ENCODE measurements at regions not wholly inside any gene's neighbourhood (a gene's known extent, or its start where the extent isn't known, plus 50 kb on each side); places are given as distances from the start of the nearest gene placed in this dataset.

GRCh38 chr13:85347251-85347650 is 452.0 kb downstream of the SLITRK6 start:
- H3K4me3 ChIP-seq (ENCODE audit: low read length), result no peak overlapping the region
- H2AFZ ChIP-seq (ENCODE audit: low read depth, low read length), result no peak overlapping the region
- no peaks in the 10 kb centered on the region for H4K20me1 ChIP-seq (ENCODE audit: insufficient read depth, low read length)
- no peaks in the 10 kb centered on the region for H3K79me2 ChIP-seq (ENCODE audit: low read length)
- no peak overlapping the region for H3K27ac ChIP-seq (ENCODE audit: low read length)
- no peak overlapping the region for H3K9ac ChIP-seq (ENCODE audit: low read length)
- no peaks in the 10 kb centered on the region for H3K36me3 ChIP-seq (replicated peaks; ENCODE audit: low read depth, low read length)
- TF ChIP-seq CTCF (IDR thresholded peaks at IDR 0.05; ENCODE audit: low read depth, low read length) (no peak), EZH2phosphoT487 (IDR thresholded peaks at IDR 0.05; ENCODE audit: low read depth) (no peak)
- H3K27me3 ChIP-seq (ENCODE audit: low read depth, low read length), result no peaks in the 10 kb centered on the region
- H3K4me2 ChIP-seq (ENCODE audit: low read length), result no peak overlapping the region
- no peaks in the 10 kb centered on the region for H3K9me3 ChIP-seq (ENCODE audit: insufficient read depth, low read length)
- no peaks in the 10 kb centered on the region for H3K4me1 ChIP-seq (ENCODE audit: low read length)

- no peak for TF ChIP-seq EZH2phosphoT487 (IDR thresholded peaks at IDR 0.05; ENCODE audit: low read depth)
- Histone ChIP-seq H3K79me2 (ENCODE audit: low read length) (no peaks in the 10 kb centered on the region), H4K20me1 (ENCODE audit: insufficient read depth, low read length) (no peaks in the 10 kb centered on the region), H3K27me3 (ENCODE audit: low read depth, low read length) (no peaks in the 10 kb centered on the region), H3K4me3 (ENCODE audit: low read length) (no peak overlapping the region), H3K27ac (ENCODE audit: low read length) (no peak overlapping the region), H3K4me1 (ENCODE audit: low read length) (no peaks in the 10 kb centered on the region), H2AFZ (ENCODE audit: low read depth, low read length) (no peak overlapping the region), H3K36me3 (replicated peaks; ENCODE audit: low read depth, low read length) (no peaks in the 10 kb centered on the region), H3K9me3 (ENCODE audit: insufficient read depth, low read length) (no peaks in the 10 kb centered on the region), H3K9ac (ENCODE audit: low read length) (no peak overlapping the region), H3K4me2 (ENCODE audit: low read length) (no peak overlapping the region)
Measured at GRCh38 chr13:85334187-85334586, 465.0 kb downstream of the SLITRK6 start.

GRCh38 chr13:85333506-85334020 is 465.7 kb downstream of the SLITRK6 start:
- Histone ChIP-seq H3K27me3 (ENCODE audit: low read depth, low read length) (no peaks in the 10 kb centered on the region), H3K4me2 (ENCODE audit: low read length) (no peak overlapping the region), H2AFZ (ENCODE audit: low read depth, low read length) (no peak overlapping the region), H3K9ac (ENCODE audit: low read length) (no peak overlapping the region), H3K9me3 (ENCODE audit: insufficient read depth, low read length) (no peaks in the 10 kb centered on the region), H3K27ac (ENCODE audit: low read length) (no peak overlapping the region), H3K36me3 (replicated peaks; ENCODE audit: low read depth, low read length) (no peaks in the 10 kb centered on the region), H3K4me3 (ENCODE audit: low read length) (no peak overlapping the region), H3K4me1 (ENCODE audit: low read length) (no peaks in the 10 kb centered on the region), H3K79me2 (ENCODE audit: low read length) (no peaks in the 10 kb centered on the region), H4K20me1 (ENCODE audit: insufficient read depth, low read length) (no peaks in the 10 kb centered on the region)
- TF ChIP-seq CTCF (IDR thresholded peaks at IDR 0.05; ENCODE audit: low read depth, low read length) (no peak), EZH2phosphoT487 (IDR thresholded peaks at IDR 0.05; ENCODE audit: low read depth) (no peak)

GRCh38 chr13:85332615-85333014 is 466.6 kb downstream of the SLITRK6 start:
- no peak overlapping the region for H3K9ac ChIP-seq (ENCODE audit: low read length)
- H4K20me1 ChIP-seq (ENCODE audit: insufficient read depth, low read length), result no peaks in the 10 kb centered on the region
- TF ChIP-seq EZH2phosphoT487 (IDR thresholded peaks at IDR 0.05; ENCODE audit: low read depth), result no peak
- no peak for TF ChIP-seq CTCF (IDR thresholded peaks at IDR 0.05; ENCODE audit: low read depth, low read length)
- no peaks in the 10 kb centered on the region for H3K36me3 ChIP-seq (replicated peaks; ENCODE audit: low read depth, low read length)
- H3K27ac ChIP-seq (ENCODE audit: low read length), result no peak overlapping the region
- H3K27me3 ChIP-seq (ENCODE audit: low read depth, low read length), result no peaks in the 10 kb centered on the region
- H3K9me3 ChIP-seq (ENCODE audit: insufficient read depth, low read length), result no peaks in the 10 kb centered on the region
- no peaks in the 10 kb centered on the region for H3K4me1 ChIP-seq (ENCODE audit: low read length)
- no peak overlapping the region for H2AFZ ChIP-seq (ENCODE audit: low read depth, low read length)
- no peak overlapping the region for H3K4me3 ChIP-seq (ENCODE audit: low read length)
- no peak overlapping the region for H3K4me2 ChIP-seq (ENCODE audit: low read length)
- H3K79me2 ChIP-seq (ENCODE audit: low read length), result no peaks in the 10 kb centered on the region
